GM13977 (cell line): ENCODE measurements at regions not wholly inside any gene's neighbourhood (a gene's known extent, or its start where the extent isn't known, plus 50 kb on each side); places are given as distances from the start of the nearest gene placed in this dataset.

Source experiments
- DNase-seq: peaks from one replicate; pipeline ENCODE4 v3.0.0; 2012; ENCODE audit warnings: low spot score
- CTCF ChIP-seq: IDR thresholded peaks from 2 replicates; pipeline ENCODE4 v1.5.1; 2012; ENCODE audit warnings: mild to moderate bottlenecking, control low read depth; ENCODE audit not compliant: insufficient read depth; ENCODE audit errors: extremely low read depth, missing control alignments
- in situ Hi-C: fragments of 300-500 bp; cut with MboI; formaldehyde crosslinking; loops from one replicate; pipeline ENCODE4 v1.12.0; 2022; ENCODE audit warnings: low sequenced_read_pairs, low pct_unique_long_range_greater_than_20kb, mixed read lengths, inconsistent platforms; ENCODE audit not compliant: unreplicated experiment

GRCh38 chr6:53201270-53201669, 52.6 kb upstream of the GCM1 start:
- in situ Hi-C loops = no loop called here
- TF ChIP-seq CTCF = no peak
- no peak for DNase-seq

GRCh38 chr6:53199765-53200164, 51.1 kb upstream of the GCM1 start:
- TF ChIP-seq CTCF = no peak
- no peak for DNase-seq
- in situ Hi-C loops = no loop called here

GRCh38 chr6:53199156-53199555, 50.5 kb upstream of the GCM1 start:
- in situ Hi-C loops = no loop called here
- TF ChIP-seq CTCF = no peak
- DNase-seq = peak; percentile 49
